Liver (tissue), 8 donors: ENCODE measurements at regions not wholly inside any gene's neighbourhood (a gene's known extent, or its start where the extent isn't known, plus 50 kb on each side); places are given as distances from the start of the nearest gene placed in this dataset.

Experiments used
- DNase-seq: peaks from one replicate; pipeline ENCODE4 v3.0.0-alpha.2; 2017; ENCODE audit warnings: low spot score
- H3K27ac ChIP-seq, 2 donors: one replicate each; pipeline ENCODE4 v1.7.0; 2013; ENCODE audit warnings: inconsistent platforms in 2 of 2, low read length in 2 of 2, control low read depth in 1 of 2, low read depth in 1 of 2, mild to moderate bottlenecking in 1 of 2
- H3K27me3 ChIP-seq, 4 donors: one replicate each; pipeline versions ENCODE4 v1.6.1 to v1.7.0; 2013; ENCODE audit warnings: low read length in 3 of 4, inconsistent platforms in 1 of 4, mild to moderate bottlenecking in 1 of 4, moderate library complexity in 1 of 4; ENCODE audit not compliant: control insufficient read depth in 4 of 4, insufficient read depth in 4 of 4
- H3K36me3 ChIP-seq, 4 donors: one replicate each; pipeline versions ENCODE4 v1.6.1 to v1.7.0; 2013; ENCODE audit warnings: low read length in 3 of 4, mild to moderate bottlenecking in 3 of 4, low read depth in 1 of 4, moderate library complexity in 1 of 4; ENCODE audit not compliant: control insufficient read depth in 4 of 4, insufficient read depth in 3 of 4
- H3K4me1 ChIP-seq, 4 donors: one replicate each; pipeline versions ENCODE4 v1.6.1 to v1.7.0; 2013; ENCODE audit warnings: low read length in 3 of 4, mild to moderate bottlenecking in 3 of 4, moderate library complexity in 1 of 4; ENCODE audit not compliant: control insufficient read depth in 4 of 4, insufficient read depth in 4 of 4
- H3K4me3 ChIP-seq, 3 donors: one replicate each; pipeline versions ENCODE4 v1.6.1 to v1.7.0; 2013; ENCODE audit warnings: low read length in 3 of 3, control low read depth in 1 of 3, low read depth in 1 of 3, mild to moderate bottlenecking in 1 of 3
- H3K9ac ChIP-seq, 2 donors: one replicate each; pipeline ENCODE4 v1.7.0; 2013; ENCODE audit warnings: low read length in 2 of 2, mild to moderate bottlenecking in 2 of 2, moderate library complexity in 2 of 2, control low read depth in 1 of 2, low read depth in 1 of 2
- H3K9me3 ChIP-seq, 4 donors: one replicate each; pipeline versions ENCODE4 v1.6.1 to v1.7.0; 2013; ENCODE audit warnings: low read length in 3 of 4; ENCODE audit not compliant: control insufficient read depth in 4 of 4
- ATF3 ChIP-seq: IDR thresholded peaks from 2 replicates; pipeline ENCODE4 v1.6.1; 2016; ENCODE audit warnings: antibody characterized with exemption
- CTCF ChIP-seq: fragments of 150-350 bp; IDR thresholded peaks from 2 replicates; pipeline ENCODE4 v1.5.1; 2017; ENCODE audit warnings: improper control_type of control experiment, low read depth, low read length; ENCODE audit not compliant: missing input control
- EGR1 ChIP-seq, 2 donors: IDR thresholded peaks; 2 replicates each; pipeline ENCODE4 v1.6.1; 2016 to 2018; ENCODE audit warnings: antibody characterized with exemption in 2 of 2, low read depth in 2 of 2
- FOXA1 ChIP-seq: IDR thresholded peaks from 2 replicates; pipeline ENCODE4 v1.6.1; 2016; ENCODE audit warnings: antibody characterized with exemption
- FOXA2 ChIP-seq: IDR thresholded peaks from 2 replicates; pipeline ENCODE4 v1.6.1; 2016; ENCODE audit warnings: antibody characterized with exemption
- GABPA ChIP-seq, 2 donors: IDR thresholded peaks in 1 of 2; conservative IDR thresholded peaks in 1 of 2; 2 replicates each; pipeline ENCODE4 v1.6.1; 2016; ENCODE audit warnings: antibody characterized with exemption in 2 of 2, mild to moderate bottlenecking in 1 of 2, moderate library complexity in 1 of 2
- HNF4A ChIP-seq, 2 donors: conservative IDR thresholded peaks; 2 replicates each; pipeline ENCODE4 v1.6.1; 2016; ENCODE audit warnings: antibody characterized with exemption in 2 of 2, mild to moderate bottlenecking in 2 of 2
- HNF4G ChIP-seq: IDR thresholded peaks from 2 replicates; pipeline ENCODE4 v1.6.1; 2016; ENCODE audit warnings: antibody characterized with exemption
- JUND ChIP-seq, 2 donors: IDR thresholded peaks; 2 replicates each; pipeline ENCODE4 v1.6.1; 2016; ENCODE audit warnings: antibody characterized with exemption in 2 of 2
- MAX ChIP-seq: IDR thresholded peaks from 2 replicates; pipeline ENCODE4 v1.6.1; 2016; ENCODE audit warnings: antibody characterized with exemption
- NR2F2 ChIP-seq: IDR thresholded peaks from 2 replicates; pipeline ENCODE4 v1.6.1; 2016; ENCODE audit warnings: antibody characterized with exemption
- RAD21 ChIP-seq, 2 donors: IDR thresholded peaks; 2 replicates each; pipeline ENCODE4 v1.6.1; 2016; ENCODE audit warnings: antibody characterized with exemption in 2 of 2, mild to moderate bottlenecking in 2 of 2
- REST ChIP-seq: IDR thresholded peaks from 2 replicates; pipeline ENCODE4 v1.6.1; 2016; ENCODE audit warnings: antibody characterized with exemption, mild to moderate bottlenecking
- RXRA ChIP-seq, 2 donors: IDR thresholded peaks; 2 replicates each; pipeline ENCODE4 v1.6.1; 2017 to 2018; ENCODE audit warnings: antibody characterized with exemption in 2 of 2, mild to moderate bottlenecking in 1 of 2
- SP1 ChIP-seq: IDR thresholded peaks from 2 replicates; pipeline ENCODE4 v1.6.1; 2018; ENCODE audit warnings: antibody characterized with exemption, mild to moderate bottlenecking
- TAF1 ChIP-seq: conservative IDR thresholded peaks from 2 replicates; pipeline ENCODE4 v1.6.1; 2016; ENCODE audit warnings: antibody characterized with exemption, mild to moderate bottlenecking
- YY1 ChIP-seq: IDR thresholded peaks from 2 replicates; pipeline ENCODE4 v1.6.1; 2016; ENCODE audit warnings: antibody characterized with exemption, mild to moderate bottlenecking
- ZBTB33 ChIP-seq: IDR thresholded peaks from 2 replicates; pipeline ENCODE4 v1.6.1; 2016; ENCODE audit warnings: antibody characterized with exemption
- WGBS: extraction: QIAGEN DNeasy Blood & Tissue Kit; methylation state at CpG from one replicate; pipeline ENCODE4 v1.1.7; 2013; 5-methylcytosine and 5-hydroxymethylcytosine counted together
- donor health status: healthy.
- donor health status: healthy.
- donor health status: healthy.
- donor health status: healthy.
- donor health status: healthy.

- Histone ChIP-seq H3K9me3 (no peaks in the 10 kb centered on the region), H3K27ac (no peak overlapping the region), H3K27me3 (no peaks in the 10 kb centered on the region), H3K9ac (no peak overlapping the region), H3K4me1 (no peaks in the 10 kb centered on the region), H3K36me3 (no peaks in the 10 kb centered on the region), H3K4me3 (no peak overlapping the region)
- WGBS = 54% methylated on average over 3 of the region's 3 CpGs
- TF ChIP-seq FOXA2 = no peak
- TF ChIP-seq SP1 = no peak
- no peak for TF ChIP-seq FOXA1
- no peak for TF ChIP-seq YY1
- no peak for TF ChIP-seq CTCF
- TF ChIP-seq REST = no peak
- no peak for TF ChIP-seq EGR1 (IDR thresholded peaks at IDR 0.05; ENCODE audit: low read depth in 2 of 2)
- TF ChIP-seq HNF4A (conservative IDR thresholded peaks at IDR 0.05) = no peak
- TF ChIP-seq NR2F2 = no peak
- no peak for TF ChIP-seq RAD21 (IDR thresholded peaks at IDR 0.05)
- no peak for TF ChIP-seq TAF1
- TF ChIP-seq ZBTB33 = no peak
- TF ChIP-seq JUND (IDR thresholded peaks at IDR 0.05) = no peak
- no peak for TF ChIP-seq ATF3
- TF ChIP-seq HNF4G = no peak
- no peak for TF ChIP-seq RXRA (IDR thresholded peaks at IDR 0.05)
- TF ChIP-seq MAX = no peak
- TF ChIP-seq GABPA (IDR thresholded peaks at IDR 0.05 in 1 of 2, conservative IDR thresholded peaks at IDR 0.05 in 1 of 2) = no peak
- no peak for DNase-seq
These were observed 171.4 kb downstream of the TGFB2 start for GRCh38 chr1:218516526-218516925.

GRCh38 chr1:218517459-218517858, 172.3 kb downstream of the TGFB2 start:
- no peak overlapping the region for H3K27ac ChIP-seq
- WGBS = 84% methylated on average over 5 of the region's 5 CpGs
- no peak for DNase-seq
- no peaks in the 10 kb centered on the region for H3K9me3 ChIP-seq
- no peak for TF ChIP-seq FOXA2
- TF ChIP-seq GABPA (IDR thresholded peaks at IDR 0.05 in 1 of 2, conservative IDR thresholded peaks at IDR 0.05 in 1 of 2) = no peak
- TF ChIP-seq CTCF = no peak
- TF ChIP-seq HNF4G = no peak
- no peak for TF ChIP-seq ATF3
- no peaks in the 10 kb centered on the region for H3K27me3 ChIP-seq
- H3K9ac ChIP-seq = no peak overlapping the region
- H3K4me1 ChIP-seq = no peaks in the 10 kb centered on the region
- H3K4me3 ChIP-seq = no peak overlapping the region
- no peaks in the 10 kb centered on the region for H3K36me3 ChIP-seq
